ENCODE measurements at regions not wholly inside any gene's neighbourhood (a gene's known extent, or its start where the extent isn't known, plus 50 kb on each side); places are given as distances from the start of the nearest gene placed in this dataset.

- Histone ChIP-seq H2BK5ac (ENCODE audit: low read depth, low read length) (no peak overlapping the region), H3K9ac (replicated peaks in 1 of 4; ENCODE audit: extremely low read depth in 1 of 4, low read depth in 3 of 4, low read length in 3 of 4) (no peak overlapping the region), H2BK20ac (ENCODE audit: low read length) (no peak overlapping the region), H2BK12ac (ENCODE audit: low read depth, low read length) (no peak overlapping the region), H3K27me3 (replicated peaks in 1 of 4; ENCODE audit: control insufficient read depth in 3 of 4, extremely low read depth in 1 of 4, insufficient read depth in 3 of 4, low read length in 3 of 4) (no peaks in the 10 kb centered on the region), H3K18ac (ENCODE audit: extremely low read depth, low read length) (no peak overlapping the region), H3K4ac (replicated peaks; ENCODE audit: insufficient read length, low read depth, low read length) (no peak overlapping the region), H3K4me1 (replicated peaks in 1 of 4; ENCODE audit: control insufficient read depth in 3 of 4, insufficient read depth in 4 of 4, low read length in 3 of 4) (no peaks in the 10 kb centered on the region), H2AK5ac (ENCODE audit: low read depth, low read length) (no peak overlapping the region), H3K56ac (replicated peaks; ENCODE audit: insufficient read length, low read depth, low read length) (no peak overlapping the region), H3K9me3 (ENCODE audit: insufficient read depth in 2 of 2, low read depth in 1 of 2, low read length in 1 of 2) (no peaks in the 10 kb centered on the region), H3K23ac (ENCODE audit: insufficient read length) (no peak overlapping the region), H4K8ac (ENCODE audit: extremely low read depth, insufficient read depth, low read length) (no peak overlapping the region), H3K14ac (ENCODE audit: insufficient read length) (no peak overlapping the region), H4K91ac (replicated peaks; ENCODE audit: insufficient read length, low read length) (no peak overlapping the region), H4K5ac (ENCODE audit: insufficient read length, low read depth, low read length) (no peak overlapping the region), H2BK120ac (replicated peaks; ENCODE audit: low read depth, low read length) (no peak overlapping the region), H3K27ac (ENCODE audit: low read depth, low read length) (no peak overlapping the region), H3K36me3 (ENCODE audit: control insufficient read depth in 2 of 4, insufficient read depth in 4 of 4, low read length in 3 of 4) (no peaks in the 10 kb centered on the region), H4K20me1 (replicated peaks in 1 of 2; ENCODE audit: control insufficient read depth in 1 of 2, insufficient read depth in 2 of 2, low read length in 2 of 2) (no peaks in the 10 kb centered on the region), H2BK15ac (ENCODE audit: low read length) (no peak overlapping the region), H2AFZ (ENCODE audit: low read length) (no peak overlapping the region), H3K4me3 (ENCODE audit: extremely low read depth in 1 of 4, insufficient read depth in 2 of 4, low read depth in 3 of 4, low read length in 4 of 4) (no peak overlapping the region), H3K23me2 (ENCODE audit: low read depth, low read length) (no peaks in the 10 kb centered on the region), H3K79me2 (ENCODE audit: control insufficient read depth in 1 of 2, insufficient read depth in 2 of 2, low read length in 2 of 2) (no peaks in the 10 kb centered on the region), H3K4me2 (ENCODE audit: insufficient read depth in 1 of 2, low read depth in 2 of 2, low read length in 2 of 2) (no peak overlapping the region), H3K79me1 (ENCODE audit: low read depth, low read length) (no peaks in the 10 kb centered on the region)
- TF ChIP-seq SRF (IDR thresholded peaks at IDR 0.05; ENCODE audit: low read depth, low read length) (no peak), SIRT6 (IDR thresholded peaks at IDR 0.05; ENCODE audit: low read length) (no peak), HDAC6 (IDR thresholded peaks at IDR 0.05; ENCODE audit: low read depth, low read length) (no peak), TAF7 (optimal IDR thresholded peaks at IDR 0.05; ENCODE audit: borderline replicate concordance, low read depth, low read length) (no peak), MAX (IDR thresholded peaks at IDR 0.05) (no peak), NANOG (IDR thresholded peaks at IDR 0.05; ENCODE audit: insufficient read depth, low read depth, low read length, poor library complexity, severe bottlenecking) (no peak), CREB1 (IDR thresholded peaks at IDR 0.05) (no peak), SP2 (IDR thresholded peaks at IDR 0.05; ENCODE audit: low read length) (no peak), POLR2A (IDR thresholded peaks at IDR 0.05; ENCODE audit: control extremely low read depth in 1 of 2, low read depth in 2 of 2, low read length in 2 of 2) (no peak), TBP (IDR thresholded peaks at IDR 0.05; ENCODE audit: low read depth, low read length) (no peak), RBBP5 (IDR thresholded peaks at IDR 0.05; ENCODE audit: borderline replicate concordance, low read depth, low read length) (no peak), JUN (IDR thresholded peaks at IDR 0.05; ENCODE audit: low read depth, low read length) (no peak), TAF1 (IDR thresholded peaks at IDR 0.05; ENCODE audit: low read depth, low read length) (no peak), KDM5A (IDR thresholded peaks at IDR 0.05; ENCODE audit: low read length) (no peak), BRCA1 (IDR thresholded peaks at IDR 0.05; ENCODE audit: low read depth, low read length) (no peak), CHD1 (IDR thresholded peaks at IDR 0.05; ENCODE audit: low read depth, low read length) (no peak)
- FAIRE-seq (no peak), DNase-seq (ENCODE audit: low read depth in 1 of 2, low spot score in 2 of 2) (no peak)
- CTCF ChIA-PET (ENCODE audit: partially characterized antibody): no interaction called here
- WGBS, 2 experiments (ENCODE audit: extremely low coverage in 1 of 2, insufficient coverage in 1 of 2, insufficient read length in 1 of 2, insufficient replicate concordance in 2 of 2, low coverage in 1 of 2, low lambda C conversion rate in 2 of 2, missing lambda C conversion rate in 1 of 2): 83% methylated on average over 5 of the region's 5 CpGs; no CpG with 5 or more reads in 1 of the 2 experiments
- POLR2A ChIA-PET (ENCODE audit: partially characterized antibody): no interaction called here
Measured at GRCh38 chr7:16991551-16991950, 109.8 kb upstream of the AGR3 start.
